Kidney tubule cell (primary cell): ENCODE measurements at regions not wholly inside any gene's neighbourhood (a gene's known extent, or its start where the extent isn't known, plus 50 kb on each side); places are given as distances from the start of the nearest gene placed in this dataset.

Experiments used
- DNase-seq: peaks from one replicate; pipeline ENCODE4 v3.0.0-alpha.2; 2018; ENCODE audit warnings: low spot score

DNA sequence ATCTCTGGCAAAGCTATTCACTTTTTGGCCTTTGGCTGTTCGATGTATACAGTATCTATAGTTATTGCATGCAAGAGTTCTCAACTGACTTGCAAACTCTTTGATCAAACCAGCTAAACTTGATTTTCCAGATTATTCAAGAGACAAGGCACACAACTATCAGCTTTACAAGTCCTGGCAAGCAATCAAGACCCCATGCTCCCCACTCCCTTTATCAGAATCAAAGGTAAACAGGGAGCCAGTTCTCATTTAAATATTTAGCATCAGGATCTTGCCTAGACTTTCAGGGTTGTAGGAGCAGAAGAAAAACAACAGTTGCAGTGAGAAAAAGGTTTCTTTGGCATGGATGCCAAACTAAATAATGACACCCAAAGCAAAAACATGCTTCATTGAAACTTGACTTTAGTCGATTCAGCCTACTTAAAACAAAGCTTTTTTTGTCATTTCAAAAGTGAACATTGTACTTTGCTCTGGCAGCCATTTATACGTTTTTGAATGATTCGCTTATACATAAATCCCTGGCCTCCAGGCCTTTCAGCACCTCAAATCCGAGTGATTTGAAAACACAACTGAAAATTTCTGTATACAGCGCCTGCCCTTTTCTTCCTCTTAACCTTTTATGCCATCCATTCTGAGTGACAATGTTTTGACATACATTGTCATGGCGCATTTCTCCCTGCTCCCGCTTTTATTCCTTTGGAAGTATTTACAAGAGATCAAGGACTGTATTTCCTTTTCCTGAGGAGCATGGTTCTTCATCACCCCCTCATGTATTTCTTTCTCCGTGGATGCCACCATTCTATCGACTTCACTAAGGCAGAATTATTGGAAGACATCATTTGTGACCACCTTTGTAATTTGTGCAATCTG lies 340.8 kb downstream of the KLF5 start:
- DNase-seq, result no peak

DNA sequence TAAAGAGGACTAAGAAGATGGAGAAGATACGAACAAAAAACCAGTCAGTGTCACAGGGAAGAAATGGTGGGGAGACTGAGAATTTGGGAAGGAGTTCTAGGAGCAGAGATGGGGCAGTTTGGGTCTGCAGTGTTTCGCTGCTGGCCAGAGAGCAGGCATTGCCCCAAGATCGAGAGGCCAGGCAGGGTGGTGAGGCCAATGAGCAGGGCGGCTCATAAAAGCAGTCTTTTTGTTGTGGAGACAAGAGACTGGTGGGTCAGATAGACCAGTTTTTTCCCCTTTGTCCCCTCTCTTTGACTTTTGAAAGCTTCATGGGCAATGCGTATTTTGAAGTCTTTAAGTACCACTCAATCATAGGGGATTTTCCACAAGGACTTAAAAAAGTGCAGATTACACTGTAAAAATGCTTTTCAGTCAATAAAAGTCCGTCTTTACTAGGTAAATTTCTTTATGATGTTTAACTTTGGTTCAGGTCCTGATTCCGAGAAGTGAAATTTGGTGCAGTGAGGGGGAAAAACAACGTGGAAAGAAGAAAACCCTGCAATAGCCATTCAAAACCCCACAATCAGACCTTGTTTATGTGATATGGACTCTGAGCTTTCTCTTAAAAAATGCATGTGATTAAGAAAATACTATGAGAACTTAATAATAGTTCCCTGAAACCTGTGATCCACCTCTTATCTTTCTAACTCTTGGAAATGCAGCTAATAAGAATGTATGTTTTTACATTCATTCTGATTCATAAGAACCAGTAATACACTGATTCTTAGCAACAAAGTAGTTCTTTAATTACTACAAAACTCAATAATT lies 338.9 kb downstream of the KLF5 start:
- DNase-seq, result no peak

DNA sequence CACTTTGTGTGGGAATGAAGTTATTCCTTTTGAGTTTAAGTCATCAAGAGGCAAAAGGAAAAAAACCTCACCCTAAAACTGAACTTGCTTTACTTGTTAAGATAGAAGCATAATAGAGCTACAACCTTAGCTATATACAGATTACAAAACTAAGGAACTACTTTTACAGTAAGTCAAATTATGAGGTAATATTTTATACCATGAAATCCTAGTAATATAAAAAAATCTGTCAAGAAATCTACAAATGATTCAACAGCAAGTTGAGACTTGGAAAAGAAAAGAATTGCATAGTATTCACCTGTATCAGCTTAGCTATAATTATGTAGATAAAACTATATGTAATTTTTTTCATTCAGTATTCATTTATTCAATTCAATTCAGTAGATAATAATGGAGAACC lies 335.3 kb downstream of the KLF5 start:
- no peak for DNase-seq

DNA sequence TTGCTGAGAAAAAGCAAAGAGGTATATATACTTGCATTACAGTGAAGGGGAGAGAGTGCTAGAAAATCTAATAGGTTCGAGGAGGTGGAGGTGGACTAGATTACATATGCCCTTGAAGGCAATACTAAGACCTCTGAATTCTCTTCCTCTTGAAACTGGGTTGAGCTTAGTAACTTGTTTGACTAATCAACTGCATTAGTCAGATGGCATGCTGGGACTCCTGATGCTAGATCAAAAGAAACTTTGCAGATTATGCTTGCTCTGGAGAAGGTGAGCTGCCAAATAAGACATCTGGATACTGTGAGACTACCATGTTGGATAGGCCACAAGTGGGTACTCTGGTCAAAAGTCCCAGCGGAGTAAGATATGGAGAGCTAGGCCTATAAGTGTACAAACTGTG lies 331.3 kb downstream of the KLF5 start:
- peak; percentile 18 for DNase-seq

DNA sequence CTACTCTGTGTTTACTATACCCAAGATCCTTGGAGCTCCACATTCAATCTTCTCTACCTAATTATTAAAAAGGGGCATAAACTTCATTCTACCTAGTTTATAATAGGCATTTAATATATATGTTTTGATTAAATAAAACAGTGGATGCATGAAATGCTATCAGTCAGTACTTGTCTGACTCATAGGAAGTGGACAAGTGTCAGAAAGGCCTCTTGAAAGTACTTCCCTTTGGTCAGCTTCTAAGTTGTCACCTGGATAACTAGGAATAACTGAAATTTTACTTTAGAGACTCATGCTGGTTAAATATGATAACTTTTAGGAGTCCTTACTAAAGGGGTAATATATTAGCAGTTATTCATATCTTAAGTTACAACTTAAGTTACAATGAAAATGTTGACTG lies 329.8 kb downstream of the KLF5 start:
- DNase-seq, result peak; percentile 33

DNA sequence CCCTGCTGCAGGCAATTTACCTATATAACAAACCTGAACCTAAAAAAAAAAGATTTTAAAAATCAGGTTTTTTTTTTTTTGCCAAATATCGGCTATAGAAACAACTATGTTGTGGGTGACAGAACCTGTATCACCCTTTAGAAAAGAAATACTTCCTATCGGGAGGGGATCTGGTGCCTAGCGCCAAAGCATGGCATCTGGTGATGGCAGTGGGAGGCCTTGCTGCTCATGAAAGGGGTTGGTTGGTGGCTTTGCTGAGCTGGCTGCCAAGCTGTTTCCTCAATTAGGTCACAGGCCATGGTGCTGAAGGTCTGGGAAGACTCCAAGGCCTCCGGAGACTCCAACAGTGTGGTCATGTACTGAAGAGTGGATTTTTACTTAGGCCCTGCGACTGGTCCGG lies 328.5 kb downstream of the KLF5 start:
- no peak for DNase-seq

DNA sequence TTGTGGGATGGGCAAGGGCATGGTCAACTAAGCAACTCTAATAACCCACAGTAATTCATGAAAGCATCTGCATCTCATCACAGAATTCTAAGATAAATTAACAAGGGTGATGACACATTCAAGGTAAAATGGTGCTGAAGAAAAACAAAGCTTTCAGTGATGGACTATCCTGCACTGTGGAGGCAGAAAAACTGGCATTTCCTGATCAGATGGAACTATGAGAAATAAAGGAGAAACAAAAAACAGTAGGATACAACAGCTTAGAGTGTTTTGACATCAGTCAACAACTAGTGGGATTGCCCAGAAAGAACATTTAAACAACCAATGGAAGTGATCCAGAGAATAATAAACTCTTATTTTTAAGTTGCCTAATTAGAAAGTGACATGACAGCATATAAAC lies 327.0 kb downstream of the KLF5 start:
- DNase-seq, result no peak

DNA sequence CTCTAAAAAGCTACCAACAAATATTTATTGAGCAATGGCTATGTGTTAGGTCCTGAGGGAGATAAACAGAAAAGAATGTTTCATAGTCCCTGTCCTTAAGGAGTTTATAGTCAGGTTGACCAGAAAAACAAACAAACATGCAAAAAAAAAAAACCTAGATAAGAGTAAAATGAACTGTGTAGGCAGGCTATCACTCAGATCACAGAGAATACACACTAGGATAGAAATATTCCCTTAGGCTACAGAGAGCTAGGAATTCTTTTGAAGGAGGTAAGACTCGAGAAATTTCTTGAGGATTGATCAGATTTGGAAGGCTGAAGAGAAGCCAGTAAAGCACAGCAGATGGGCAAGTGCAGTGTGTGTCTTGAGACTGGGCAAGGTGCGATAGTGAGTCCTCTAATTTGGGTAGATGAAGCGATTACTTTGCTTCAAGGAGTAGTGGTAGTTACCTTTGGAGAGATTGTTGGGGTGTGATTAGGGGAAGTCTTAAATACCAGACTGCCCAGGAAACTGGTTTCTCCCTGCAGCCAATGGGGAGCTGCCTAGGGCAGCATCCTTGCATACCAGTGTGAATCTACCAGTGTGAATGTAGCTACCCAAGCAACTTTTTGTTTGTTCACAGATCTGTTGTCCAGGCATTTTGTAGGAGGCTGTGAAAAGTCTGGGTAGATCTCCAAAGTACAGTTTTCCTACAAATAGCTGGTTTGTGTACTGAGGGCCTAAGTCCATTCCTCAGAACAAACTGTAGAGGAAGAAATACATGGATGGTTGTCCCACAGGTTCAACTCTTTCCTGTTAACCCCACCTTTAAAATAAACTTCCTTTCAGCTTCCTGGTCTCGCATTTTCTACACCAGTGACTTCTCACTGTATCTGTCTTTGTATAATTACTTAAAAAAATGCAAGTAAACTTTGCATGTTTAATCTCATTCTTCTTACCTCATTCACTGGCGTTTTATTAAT lies 314.1 kb downstream of the KLF5 start:
- no peak for DNase-seq

DNA sequence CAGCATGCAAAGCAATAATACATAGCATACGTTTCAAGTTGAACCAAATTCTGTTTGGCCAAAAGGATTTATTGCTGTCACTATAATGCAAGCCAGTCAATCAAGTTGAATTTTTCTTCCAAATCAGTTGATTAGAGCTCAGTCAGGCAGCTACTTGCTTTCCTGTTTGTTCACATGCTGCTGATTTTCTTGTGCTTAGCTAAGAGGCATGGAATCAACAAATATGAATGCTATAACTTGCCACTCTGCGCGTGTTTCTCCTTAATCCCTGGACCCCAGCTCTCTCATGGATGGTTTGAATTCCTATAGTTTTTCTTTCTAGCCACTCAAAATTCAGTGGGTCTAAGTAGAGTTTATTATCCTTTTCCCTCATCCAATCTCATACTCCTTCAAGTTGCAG lies 311.3 kb downstream of the KLF5 start:
- DNase-seq, result no peak

DNA sequence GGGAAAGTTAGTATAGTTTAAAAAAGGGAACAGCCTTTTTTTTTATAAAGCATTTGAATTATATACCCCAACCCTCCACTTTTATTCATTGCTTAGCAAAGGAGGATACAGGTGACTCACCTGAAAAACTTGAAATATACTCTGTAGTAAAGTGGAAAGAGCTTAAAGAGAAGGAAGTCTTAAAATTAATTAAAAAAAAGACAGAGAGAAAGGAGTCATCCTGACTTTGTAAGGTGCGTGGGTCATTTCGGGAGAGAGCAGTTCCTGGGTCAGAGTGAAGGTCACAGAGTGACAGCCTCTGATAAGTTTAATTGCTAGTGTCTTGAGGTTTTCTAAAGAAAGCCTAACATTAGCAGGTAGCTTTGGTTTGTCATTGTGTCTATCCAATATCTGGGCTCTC lies 310.3 kb downstream of the KLF5 start:
- peak; percentile 28 for DNase-seq

DNA sequence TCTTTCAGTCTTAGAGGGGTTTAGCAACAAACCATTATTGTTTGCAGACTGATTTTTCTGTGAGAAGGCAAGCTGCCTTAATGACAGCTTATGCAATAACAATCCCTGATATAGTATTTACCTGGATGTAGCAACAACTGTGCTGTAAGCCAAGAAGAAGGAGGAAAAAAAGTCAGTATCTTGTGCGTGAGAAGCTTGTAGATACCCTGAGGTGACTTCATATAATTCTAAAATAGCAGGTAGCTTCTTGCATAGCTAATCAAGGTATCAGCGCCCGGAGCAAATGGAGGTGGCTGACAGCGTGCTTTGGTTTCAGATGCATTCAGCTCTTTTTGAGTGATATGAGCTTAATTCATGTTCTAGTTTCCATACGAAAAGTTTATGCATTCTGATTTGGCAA lies 309.8 kb downstream of the KLF5 start:
- DNase-seq, result peak; percentile 33

DNA sequence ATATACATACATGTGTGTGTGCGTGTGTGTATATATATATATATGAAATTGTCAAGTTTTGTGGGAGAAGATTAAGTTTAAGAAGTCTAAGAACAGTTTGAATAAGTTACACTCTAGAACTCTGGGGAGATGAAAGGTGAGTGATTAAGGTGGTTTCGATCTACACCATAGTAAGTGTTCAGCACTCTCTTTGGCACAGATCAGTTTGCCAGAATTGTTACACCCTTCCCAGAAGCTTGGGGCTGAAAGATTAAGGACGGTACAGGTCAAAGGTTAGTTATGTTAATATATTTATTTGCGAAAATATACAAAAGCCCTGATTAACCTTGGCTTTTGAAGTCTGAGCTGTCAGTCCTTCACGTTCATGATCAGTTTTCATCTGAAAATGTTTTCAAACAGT lies 309.1 kb downstream of the KLF5 start:
- no peak for DNase-seq

DNA sequence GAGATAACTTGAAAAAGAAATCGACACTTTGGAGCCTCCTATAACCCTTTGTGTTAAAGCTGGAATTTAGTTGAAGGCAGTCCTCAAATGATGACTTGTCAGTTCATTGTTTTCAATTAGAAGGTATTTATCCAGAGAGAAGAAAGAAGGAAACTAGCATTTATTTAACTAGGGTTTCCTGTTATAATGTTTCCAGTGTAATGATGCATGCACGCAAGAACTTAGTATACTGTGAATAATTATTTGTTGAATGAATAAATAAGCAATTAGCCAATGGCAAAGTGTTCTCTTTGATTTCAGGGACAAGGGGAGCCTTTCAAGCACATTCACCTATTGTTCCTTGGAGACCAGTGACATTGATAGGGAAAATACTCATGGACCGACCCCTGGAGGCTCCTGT lies 307.4 kb downstream of the KLF5 start:
- peak; percentile 58 for DNase-seq

DNA sequence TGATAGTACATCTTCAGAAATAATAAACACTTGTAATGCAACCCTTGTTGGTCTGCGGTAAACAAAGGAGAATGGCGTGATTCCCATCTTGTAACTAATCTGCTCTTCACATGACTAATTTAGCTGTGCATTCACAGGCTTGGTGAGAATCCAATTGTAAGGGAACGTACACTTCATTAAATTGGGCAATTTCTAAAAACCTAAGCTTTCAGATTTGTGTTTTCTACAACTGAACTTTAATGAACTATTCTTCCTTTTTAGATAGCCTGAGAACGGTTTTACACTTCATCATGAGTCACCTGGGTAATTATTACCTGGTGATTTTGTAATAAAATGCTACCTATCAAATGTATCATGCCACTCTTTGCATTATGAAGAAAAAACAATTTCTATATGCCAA lies 306.9 kb downstream of the KLF5 start:
- peak; percentile 71 for DNase-seq

DNA sequence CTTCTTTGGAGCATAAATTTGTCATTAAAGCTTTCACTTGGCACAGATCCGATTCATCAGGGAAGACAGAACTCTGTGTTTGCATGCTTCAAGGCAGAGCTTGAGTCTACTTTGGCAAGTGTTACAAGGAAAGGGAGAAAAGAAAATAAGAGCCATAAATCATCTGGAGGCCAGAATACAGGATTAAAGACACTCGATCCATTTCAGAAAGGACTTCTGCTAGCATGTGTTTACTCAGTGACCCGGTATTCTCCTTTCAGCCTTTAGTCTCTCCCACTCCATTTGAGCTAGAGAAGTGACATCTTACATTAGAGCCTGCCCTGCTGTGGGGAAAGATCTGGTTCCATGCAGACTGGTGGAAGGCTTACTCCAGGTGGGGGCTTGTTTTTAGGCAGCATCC lies 306.4 kb downstream of the KLF5 start:
- peak; percentile 46 for DNase-seq

DNA sequence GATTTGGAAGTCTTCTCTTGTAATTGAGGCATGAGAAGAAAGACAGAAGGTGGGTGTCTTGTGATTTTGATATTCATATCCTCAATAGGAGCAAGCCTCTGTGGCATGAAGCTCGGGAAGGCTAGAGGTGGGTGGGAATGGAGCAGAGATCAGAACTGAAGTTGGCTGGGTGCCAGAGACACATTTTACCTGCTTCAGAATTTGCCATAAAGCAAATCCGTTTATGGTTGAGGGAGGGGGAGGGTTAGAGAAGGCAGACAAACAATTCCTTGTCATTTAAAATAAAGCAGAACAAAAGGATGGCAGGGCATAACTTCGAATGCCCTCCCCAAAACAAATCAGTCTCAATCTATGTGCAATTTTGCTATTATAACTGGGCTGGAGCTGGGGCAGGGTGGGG lies 305.9 kb downstream of the KLF5 start:
- no peak for DNase-seq

DNA sequence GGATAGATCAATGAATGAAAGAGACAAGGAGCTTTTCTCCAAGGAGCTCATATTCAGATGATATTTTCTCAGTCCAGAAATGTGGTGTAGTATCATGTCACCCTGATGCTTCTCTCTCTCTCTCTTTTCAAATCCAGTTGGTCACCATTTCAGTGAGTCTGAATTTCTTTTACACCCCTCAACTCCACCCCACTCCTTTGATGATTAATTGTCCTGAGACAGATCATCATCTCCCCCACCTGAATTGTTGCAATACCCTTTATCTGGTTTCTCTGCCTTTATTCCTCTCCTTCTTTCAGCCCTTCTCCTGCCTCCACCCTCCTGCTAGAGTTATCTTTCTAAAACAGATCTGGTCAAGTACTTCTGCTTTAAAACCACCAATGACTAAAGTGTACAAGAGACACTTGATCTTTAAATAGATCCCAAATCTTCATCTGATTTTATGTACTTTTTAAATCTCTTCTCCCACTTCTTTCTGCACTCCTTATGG lies 299.8 kb downstream of the KLF5 start:
- DNase-seq, result no peak

DNA sequence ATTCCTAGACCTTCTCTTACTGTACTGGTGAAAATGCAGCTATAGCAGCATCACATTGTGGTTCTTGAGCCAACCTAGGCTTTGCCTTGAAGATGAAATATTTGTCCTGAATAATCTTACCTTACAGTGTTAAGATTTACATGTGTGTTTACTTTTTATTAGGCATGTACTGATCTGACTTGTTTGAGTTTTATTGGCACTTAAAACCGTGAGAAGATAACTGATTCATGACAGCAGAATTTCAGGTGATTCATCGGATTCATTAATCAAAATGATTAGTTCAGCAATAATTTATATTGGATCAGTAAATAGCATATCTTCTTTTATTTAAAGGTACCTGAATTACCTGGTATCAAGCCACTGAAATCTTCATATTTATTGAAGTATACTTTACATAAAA lies 296.3 kb downstream of the KLF5 start:
- DNase-seq, result no peak

DNA sequence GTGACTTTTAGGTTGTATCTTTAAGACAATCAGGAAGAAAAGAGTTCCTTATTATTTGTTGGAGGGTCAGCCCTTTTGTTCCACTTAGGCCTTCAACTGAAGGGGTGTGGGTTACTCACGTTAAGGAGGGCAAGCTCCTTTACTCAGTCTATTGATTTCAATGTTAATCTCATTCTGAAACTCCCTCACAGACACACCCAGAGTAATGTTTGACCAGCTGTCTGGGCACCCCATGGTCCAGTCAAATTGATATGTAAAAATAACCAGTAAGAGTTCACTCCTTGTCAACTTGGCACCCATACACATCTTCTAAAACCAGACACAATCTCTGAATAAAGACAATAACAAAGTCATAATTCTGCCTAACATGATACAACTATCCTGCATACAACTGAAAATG lies 292.9 kb downstream of the KLF5 start:
- no peak for DNase-seq

DNA sequence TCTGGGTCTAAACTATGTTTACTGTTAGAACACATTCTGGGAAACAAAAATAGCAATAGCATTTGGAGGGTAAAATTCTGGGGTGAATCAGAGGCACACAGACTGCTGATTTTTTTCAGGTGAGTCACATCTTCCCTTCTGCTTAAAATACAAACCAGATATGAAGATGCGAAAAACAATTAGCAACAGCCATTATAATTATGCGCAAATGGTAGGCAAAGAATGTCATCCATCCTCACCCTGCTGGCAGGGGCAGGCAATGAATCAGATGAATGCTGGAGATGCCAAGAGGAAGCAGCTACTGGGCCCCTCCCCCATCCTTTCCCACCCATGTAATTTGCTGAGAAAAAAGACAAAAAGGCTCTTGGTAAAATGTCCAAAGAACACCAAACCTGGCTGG lies 282.9 kb downstream of the KLF5 start:
- peak; percentile 72 for DNase-seq

DNA sequence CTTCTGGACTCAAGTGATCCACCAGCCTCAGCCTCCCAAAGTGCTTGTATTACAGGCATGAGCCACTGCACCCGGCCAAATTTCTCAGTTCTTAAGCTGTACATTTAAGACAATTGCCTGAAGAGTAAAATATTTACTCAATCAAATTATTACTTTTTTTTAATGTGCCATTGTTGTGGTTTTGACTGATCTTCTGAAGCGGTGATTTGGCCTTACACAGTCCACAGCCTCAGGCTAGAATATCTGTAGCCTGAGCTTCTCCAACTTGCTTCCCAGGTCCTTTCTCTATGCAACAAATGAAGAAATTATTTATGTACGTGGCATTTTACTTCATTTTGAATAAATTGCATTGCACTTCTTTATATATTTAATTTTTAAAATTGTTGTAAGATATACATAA lies 281.3 kb downstream of the KLF5 start:
- DNase-seq, result no peak

DNA sequence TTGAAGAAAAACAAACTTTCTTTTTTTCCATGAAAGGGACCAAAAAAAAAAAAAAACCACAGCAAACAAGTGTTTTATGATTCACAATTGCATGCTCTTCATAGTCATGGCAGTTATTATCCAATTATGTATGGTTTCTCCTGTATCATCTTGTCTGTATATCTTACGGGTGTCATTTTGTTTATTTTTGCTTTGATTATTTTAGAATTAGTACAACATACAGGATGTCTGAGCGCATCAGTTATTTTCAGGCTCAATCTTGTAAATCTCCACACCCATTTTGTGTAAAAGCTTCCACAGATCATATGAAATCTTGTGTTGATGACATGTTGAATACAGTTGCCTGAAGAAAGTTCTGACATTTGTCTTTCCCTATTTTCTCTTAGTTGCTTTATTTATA lies 280.3 kb downstream of the KLF5 start:
- no peak for DNase-seq
